Cerebellar cortex (tissue), 1 donor: ENCODE measurements at regions not wholly inside any gene's neighbourhood (a gene's known extent, or its start where the extent isn't known, plus 50 kb on each side); places are given as distances from the start of the nearest gene placed in this dataset.

ENCODE experiments used
- DNase-seq: peaks from one replicate; pipeline ENCODE4 v3.0.0-alpha.2; 2015; ENCODE audit warnings: low spot score

DNA sequence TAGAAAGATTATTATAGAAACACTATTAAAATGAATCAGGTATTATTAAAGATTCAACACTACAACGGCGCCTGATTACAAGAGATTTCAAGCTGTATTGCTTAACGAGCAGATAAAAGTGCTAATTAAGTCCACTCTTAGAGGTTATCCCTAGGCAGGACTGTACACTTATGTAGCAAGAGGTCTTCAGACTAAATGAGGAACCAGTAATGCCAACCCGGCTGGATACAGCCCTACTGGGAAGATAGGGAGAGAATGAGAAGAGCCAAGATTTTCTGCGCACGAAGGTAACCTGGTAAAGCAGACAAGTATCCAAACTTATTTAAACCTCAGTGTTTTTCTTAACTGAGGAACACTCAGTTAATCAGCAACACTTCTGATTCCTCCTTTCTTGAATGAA is 115.7 kb upstream of the HIVEP3 start:
- peak; percentile 22 for DNase-seq

DNA sequence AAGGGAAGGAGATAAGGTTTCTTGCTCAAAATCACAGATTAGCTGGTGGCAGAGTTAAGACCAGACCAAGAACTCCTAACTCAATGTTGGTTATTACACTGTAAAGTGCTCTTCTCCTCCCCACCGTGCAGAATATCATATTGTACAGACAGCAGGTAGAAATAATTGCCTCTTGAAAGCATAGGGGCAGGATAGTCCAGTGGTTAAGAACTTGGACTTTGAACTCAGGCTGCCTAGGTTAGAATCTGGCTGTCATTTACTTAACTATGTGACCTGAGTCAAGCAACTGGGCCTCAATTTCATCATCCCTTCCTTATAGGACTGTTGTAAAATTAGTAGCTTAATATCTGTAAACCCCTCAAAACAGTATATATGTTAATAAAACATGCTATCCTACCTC is 114.9 kb upstream of the HIVEP3 start:
- no peak for DNase-seq

DNA sequence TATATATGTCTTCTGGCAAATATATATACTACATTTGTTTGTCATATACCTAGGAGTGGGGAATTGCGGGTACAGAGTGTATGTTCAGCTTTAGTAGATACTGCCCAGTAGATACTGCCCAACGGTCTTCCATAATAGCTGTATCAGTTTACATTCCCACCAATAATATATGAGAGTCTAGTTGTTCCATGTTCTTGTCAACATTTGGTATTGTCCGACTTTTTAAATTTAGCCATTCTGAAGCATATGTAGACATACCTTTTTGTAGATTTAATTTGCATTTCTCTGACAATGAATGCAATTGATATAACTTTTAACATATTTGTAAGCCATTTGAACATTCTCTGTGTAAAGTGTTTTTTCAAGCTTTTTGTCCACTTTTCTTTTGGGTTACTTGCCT is 99.0 kb upstream of the HIVEP3 start:
- no peak for DNase-seq

DNA sequence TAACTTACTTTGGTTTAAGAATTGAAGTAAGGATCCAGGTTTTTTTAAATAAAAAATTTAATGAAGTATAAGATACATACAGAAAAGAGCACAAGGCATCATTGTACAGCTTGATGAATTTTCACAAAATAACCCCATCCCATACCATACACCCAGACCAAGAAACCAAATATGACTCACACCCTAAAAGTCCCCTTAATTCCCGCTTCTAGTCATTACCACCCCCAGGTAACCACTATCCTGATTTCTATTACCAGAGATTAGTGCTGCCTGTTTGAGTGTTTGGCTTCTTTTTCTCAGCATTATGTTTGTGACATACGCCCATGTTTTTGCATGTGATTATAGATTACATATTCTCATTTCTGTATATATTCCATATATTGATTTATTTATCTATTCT is 98.5 kb upstream of the HIVEP3 start:
- DNase-seq: no peak

DNA sequence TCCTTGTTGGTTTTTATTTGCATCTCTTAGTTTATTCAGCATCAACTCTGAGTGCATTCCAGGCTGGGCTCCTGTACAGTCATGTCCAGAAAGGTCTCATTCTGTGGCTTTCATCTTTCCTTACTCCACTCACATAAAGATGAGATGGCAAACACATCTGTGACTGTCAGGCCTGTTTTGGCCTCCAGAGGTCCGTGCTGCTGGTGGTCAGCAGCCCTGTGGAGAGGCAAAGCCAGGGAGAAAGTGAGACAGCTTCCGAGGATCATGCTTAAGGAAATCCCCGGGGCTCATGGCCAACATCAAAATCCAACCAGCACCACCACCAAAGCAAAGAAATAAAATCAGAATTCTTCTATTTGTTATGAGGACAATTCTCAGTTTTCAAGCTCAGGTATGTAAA is 96.1 kb upstream of the HIVEP3 start:
- no peak for DNase-seq

DNA sequence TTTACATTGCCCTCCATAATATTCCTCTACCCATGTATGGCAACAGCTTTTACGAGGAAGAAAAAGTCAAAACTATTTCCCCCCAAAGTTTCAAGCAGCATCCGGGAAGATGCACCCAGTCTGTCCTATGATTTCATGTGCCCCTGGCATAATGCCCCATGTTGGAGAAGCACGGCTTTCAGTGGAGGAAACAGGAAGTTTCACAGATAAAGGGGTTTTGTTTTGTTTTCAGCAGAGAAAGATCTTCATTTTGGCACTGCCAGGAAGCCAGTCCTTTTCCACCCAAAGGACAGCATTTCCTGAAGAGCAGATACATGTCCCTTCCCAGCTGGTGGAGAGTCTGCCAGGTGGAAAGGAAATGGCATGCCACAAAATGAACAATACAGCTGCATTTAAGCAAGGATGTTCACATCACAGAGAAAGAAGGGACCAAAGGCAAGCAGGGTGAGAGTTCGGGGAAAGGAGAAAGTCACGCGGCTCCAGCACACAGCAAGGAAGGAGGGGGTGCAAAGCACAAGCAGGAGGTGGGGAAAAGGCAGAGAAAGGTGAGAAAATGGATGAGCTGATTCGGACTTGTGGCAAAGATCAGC is 95.3 kb upstream of the HIVEP3 start:
- DNase-seq: no peak

DNA sequence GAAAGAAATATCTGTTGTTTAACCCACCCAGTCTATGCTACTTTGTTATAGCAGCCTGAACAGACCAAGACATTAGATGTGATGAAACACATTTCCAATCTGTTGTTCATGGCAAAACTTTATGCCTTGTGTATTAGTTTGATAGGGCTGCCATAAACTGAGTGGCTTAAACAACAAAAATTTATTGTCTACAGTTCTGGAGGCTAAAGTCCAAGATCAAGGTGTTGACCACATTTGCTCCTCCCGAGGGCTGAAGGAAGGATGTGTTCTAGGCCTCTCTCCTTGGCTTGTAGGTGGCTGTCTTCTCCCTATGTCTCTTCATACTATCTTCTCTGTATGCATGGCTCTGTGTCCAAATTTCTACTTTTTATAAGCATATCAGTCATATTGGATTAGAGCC is 94.1 kb upstream of the HIVEP3 start:
- no peak for DNase-seq

DNA sequence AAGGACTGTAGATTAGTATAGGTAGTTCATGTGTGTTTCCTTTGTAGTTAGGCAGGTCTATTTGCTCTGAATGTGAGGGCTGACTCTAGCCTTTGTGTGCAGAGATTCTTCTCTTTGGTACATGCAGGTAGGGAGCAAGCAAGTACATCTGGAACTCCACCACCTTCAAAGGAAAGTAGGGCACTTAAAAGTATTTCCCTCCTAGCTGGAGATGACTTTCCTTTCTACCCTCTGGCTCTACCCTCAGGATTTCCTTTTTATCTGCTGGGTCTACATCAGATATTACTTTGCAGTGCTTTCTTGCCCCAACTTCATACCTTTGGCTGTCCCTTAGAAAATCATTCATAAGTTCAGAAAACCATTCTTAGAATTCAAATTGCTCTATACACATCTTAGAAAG is 91.7 kb upstream of the HIVEP3 start:
- no peak for DNase-seq

DNA sequence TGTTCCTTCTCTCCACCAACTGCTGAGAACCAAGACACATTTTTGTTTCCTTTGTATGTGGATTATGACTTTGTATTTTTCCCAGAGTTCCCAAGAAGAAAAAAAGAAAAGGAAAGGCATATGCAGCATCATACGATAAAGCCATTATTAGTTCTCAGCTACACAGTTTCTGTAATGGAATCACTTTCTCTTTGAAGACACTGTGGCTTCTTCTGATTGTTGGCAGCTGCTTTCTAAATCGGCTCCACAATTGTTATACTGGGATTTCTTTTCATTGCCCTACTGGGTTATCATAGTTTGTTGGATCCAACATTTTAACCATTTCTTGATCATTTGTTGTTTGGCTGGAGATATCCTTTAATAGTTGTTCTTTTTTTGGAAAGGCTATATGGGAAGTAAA is 89.5 kb upstream of the HIVEP3 start:
- DNase-seq: no peak

DNA sequence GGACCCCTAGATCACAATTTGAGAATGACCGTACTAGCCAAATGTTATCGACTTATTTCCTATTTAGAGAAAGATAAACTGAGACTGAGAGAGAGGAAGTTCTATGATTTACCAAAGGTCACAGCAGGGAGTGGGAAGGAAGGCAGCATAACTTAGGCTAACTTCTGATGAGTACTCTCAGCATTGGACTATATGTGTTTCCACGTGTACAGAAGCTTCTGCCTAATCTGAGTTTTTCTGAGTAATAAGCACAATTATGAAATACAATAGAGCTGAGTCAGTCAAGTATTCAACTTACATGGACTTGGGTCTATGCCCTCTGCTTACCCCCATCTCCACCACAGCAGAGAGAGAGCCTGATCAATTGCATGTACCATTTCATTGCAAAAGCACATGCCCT is 88.1 kb upstream of the HIVEP3 start:
- DNase-seq: no peak

DNA sequence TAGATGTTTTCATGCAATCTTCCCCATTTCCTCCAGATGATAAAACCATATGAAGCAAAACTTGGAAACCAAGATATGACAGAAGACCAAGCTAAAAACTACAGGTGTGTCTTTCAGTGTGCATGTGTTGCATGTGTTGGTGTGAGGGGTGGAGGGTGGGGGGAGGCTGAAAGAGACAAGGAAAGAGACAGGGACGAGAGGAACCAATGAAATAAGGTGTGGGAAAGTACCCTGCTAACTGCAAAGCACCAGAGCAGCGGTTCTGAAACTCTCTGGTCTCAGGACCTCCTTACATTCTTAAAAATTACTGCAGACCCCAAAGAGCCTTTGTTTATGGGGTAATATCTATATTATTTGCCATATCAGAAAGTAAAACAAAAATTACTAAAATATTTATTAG is 87.4 kb upstream of the HIVEP3 start:
- no peak for DNase-seq

DNA sequence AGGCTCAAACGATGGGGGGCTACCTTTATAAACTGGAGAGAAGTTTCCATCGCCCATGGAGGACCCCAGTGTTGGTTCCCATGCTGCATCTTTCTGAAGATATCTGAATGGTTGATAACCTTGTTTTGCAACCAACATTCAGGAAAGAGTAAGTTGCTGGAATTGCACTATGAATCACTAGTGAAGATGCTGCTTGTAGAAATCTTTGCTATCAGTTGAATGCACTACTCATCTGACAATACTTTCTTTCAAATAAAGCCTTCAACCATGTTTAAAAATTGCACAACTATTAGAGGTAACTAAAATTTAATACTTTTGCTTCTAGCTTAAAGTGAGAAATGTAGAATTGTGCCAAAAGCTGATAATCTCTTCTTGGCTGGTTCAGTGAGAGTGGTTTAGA is 86.8 kb upstream of the HIVEP3 start:
- no peak for DNase-seq

DNA sequence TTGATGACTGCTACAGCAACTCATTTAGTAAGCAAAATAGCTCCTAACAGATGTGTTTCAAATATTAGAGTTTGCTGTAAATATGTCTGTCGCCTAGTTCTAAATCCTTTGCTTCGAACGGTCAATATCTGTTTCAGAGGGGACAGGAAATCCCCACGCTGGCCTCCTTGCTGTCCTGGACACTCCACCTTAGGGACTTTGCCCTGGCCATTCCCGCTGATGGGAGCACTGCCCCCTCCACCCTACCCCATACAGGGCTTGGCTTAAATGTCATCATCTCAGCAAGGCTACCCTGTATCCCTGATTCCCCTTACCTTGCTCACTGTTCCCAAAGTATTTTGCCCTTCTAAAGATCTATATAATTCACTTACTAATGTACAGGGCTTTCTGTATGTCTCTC is 86.1 kb upstream of the HIVEP3 start:
- DNase-seq: no peak

DNA sequence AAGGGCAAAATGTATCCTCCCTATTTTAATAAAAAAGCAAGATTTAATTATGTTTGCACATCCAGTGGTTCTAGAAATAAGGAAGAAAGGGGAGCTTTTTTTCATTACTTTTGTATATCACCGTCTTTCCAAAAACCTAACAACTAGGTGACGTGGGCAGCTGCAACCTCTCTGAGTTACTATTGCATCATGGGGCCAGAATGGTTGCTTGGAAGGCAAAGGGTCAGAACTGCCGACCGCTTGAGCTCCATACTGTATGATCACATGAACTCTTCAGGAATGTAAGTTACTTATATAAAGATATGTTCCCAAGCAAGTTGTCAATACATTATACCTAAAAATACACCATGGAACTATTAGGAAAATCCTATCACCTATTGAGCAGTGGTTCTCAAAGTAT is 85.6 kb upstream of the HIVEP3 start:
- no peak for DNase-seq

DNA sequence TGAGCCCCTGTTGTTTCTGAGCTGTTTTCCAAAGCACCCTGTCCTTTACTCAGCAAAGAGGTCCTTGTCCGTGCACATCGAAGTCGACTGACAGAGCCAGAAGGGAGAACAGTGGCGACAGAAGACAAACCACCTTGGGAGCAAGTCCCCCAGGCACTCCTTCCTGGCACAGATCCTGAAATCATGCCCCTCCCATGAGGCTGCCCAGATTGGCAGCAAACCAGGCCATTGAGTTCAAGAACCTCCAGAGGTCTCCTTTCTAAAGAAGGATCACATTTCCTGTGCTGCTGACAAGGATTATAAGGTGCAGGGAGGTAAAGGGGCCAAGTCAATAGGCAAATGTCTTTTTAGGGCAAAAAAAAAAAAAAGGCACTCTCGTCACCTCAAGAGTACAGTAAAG is 84.7 kb upstream of the HIVEP3 start:
- peak; percentile 9 for DNase-seq

DNA sequence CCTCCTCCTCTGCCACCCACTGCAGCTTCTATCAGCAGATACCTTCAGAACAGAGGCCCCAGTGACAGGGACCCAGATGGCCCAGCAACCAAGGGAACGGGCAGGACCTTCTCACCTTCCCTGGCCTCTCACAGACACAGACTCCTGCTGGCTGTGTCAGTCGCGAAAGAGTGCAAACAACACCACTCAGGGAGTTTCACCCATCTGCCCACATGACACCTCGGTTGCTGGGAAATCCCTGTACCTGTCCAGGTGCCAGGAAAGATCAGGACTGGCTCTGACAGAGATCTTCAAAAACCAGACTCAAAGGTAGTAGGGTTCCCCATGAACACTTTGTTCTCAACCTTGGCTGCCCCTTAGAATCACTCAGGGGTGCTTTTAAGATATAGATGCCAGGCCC is 83.5 kb upstream of the HIVEP3 start:
- peak; percentile 24 for DNase-seq

DNA sequence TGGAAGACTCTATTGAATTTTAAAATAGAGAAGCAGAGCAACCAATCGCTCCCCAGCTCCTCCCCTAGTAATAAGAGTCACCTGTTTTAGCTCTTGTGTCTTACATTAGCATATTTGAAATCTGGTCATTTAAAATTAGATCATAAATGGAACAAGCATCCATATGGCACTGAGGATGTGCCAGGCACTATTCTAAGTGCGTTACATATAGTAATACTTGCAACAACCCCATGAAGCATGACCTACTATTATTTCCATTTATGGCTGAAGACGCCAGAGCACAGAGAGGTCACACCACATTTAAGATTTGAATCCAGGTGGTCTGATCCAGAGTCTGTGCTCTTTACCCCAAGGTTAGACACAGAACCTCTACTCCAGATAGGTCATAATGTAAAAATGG is 82.0 kb upstream of the HIVEP3 start:
- peak; percentile 52 for DNase-seq

DNA sequence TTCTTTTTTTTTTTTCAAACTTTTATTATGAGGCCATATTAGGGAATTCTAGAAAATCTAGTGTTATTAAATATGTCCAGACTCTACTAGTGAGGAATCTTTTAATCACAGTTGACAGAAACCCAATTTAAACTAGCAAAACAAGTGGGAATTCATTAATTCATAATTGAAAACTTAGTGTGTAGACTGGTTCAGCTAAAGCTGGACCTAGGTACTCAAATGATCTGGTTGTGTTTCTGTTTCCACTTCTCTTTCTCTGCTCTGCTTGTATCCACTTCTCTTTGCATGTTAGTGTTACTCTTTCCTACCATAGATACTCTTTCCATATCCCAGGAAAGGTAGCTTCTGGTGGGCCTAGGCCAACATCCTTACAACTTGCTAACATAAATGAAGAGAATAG is 81.2 kb upstream of the HIVEP3 start:
- DNase-seq: no peak

DNA sequence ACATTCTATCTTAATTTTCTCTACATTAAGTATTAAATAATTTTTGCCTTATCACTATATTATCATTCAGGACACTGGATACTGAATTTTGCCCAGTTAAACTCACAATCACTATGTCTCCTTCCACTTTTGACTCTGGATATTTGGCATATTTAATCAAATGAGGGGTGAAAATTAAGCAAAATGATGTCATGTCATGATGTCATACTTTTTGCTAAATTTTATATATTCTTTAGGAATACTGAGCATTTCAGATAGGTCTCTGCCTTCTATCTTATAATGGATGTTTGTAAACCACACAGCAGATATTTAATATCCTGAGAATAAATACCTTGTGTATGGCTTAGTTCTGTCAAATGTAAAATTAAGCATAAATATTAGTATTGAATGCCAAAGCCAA is 79.5 kb upstream of the HIVEP3 start:
- DNase-seq: no peak

DNA sequence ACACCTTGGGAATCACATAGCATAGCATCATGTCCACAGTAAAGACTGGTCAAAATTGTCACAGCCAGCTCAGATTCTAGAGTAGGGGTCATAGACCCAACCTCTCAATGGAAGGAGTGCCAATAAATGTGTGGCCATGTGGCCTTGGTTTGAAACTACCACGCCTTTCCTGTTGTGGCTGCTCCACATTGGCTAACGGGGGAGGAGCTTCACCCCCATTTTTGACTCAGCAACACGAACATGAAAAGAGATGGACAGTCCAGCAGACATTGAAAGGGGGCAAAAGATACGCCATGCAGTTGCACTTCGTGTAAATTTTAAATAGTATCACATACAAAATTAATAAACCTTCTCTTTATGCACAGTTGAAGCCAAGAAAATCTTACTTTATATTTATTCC is 78.4 kb upstream of the HIVEP3 start:
- no peak for DNase-seq

DNA sequence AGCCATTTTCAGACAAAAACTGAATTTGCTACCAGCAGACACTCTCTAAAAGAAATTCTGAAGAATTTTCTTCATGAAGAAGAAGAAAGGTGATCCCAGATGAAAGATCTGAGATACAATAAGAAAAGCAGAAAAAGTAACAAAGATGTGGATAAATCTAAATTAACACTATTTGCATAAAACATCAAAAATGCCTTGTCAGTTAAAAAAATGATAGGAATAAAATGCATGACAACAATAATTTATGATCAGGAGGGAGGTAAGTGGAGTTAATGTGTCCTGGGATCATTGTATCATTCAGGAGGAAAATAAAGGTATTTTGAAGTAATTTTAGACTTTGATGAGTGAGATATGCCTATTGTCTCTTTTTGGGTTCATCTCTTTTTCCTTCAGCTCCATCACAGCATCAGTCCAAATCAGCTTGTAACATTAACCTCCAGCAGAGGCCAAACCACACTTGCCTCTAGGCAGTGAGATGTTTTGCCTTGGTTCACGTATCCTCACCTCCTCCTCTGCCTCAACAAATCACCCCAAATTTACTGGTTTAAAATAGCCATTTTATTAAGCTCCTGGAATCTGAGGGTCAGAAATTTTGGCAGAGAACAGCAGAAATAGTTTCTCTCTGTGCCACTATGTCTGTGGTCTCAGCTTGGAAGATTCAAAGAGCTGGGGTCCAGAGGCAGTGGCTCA is 76.9 kb upstream of the HIVEP3 start:
- no peak for DNase-seq

DNA sequence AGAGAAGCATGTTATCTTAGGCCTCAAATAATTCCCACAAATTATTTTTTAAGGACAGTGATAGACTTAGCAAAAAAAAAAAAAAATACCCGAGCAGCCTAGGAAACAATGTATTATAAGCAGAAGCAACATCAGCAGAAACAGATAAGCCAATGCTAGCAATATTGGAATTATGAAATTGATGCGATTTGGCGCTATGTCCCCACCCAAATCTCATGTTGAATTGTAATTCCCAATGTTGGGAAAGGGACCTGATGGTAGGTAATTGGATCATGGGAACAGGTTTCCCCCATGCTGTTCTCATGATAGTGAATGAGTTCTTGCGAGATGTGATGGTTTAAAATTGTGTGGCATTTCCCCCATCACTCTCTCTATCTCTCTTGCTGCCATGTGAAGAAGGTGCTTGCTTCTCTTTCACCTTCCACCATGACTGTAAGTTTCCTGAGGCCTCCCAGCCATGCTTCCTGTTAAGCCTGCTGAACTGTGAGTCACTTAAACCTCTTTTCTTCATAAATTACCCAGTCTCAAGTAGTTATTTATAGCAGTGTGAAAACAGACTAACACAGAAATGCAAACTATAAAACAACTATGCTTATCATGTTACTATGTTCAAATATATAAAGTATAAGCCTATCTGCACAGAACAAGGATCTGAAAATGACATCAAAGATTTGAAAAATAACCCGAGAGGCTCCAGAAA is 75.6 kb upstream of the HIVEP3 start:
- no peak for DNase-seq

DNA sequence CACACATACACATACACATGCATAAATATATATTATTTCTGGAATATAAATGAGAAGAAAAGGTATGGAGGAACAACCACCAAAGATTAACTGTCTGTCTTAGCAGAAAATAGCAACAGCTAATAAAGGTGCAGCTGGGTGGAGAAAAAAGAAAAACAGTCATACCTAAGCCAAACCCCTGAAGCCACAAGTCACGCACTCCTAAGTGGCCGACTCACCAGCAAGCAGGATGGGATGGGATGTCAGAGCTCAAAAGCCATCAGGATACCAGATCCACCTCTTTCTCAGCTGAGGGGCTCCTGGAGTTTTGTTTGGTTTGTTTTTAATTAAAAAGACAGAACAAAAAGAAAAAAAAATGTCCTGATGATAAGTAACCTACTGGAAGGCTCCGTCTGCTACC is 64.7 kb upstream of the HIVEP3 start:
- DNase-seq: no peak

DNA sequence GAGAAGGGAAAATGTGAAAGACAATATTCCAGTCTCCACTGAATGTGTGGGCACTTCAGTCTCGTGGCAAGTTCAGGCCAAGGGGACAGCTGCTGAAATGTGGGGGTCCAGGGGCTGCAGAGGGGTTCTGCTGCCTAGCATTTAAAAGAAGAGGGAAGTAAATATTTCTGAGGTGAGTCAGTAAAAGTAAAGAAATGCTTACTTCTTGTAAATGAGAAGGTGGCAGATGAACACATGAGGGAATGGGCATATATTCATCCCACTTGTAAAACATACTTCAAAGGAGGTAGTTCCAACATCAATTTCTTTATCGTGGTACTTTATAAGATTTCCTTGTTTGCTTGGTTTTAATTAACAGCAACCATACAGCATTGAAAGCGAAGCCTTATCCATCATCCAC is 63.1 kb upstream of the HIVEP3 start:
- DNase-seq: no peak
